Kasumi-1 (cell line): ENCODE measurements at regions not wholly inside any gene's neighbourhood (a gene's known extent, or its start where the extent isn't known, plus 50 kb on each side); places are given as distances from the start of the nearest gene placed in this dataset.

Experiments used
- DNase-seq, 2 experiments: peaks; one replicate each; lab custom pipeline; 2025; lab: John Stamatoyannopoulos, UW

GRCh38 chr3:161156936-161157335 is 51.8 kb upstream of the B3GALNT1 start:
- no peak for DNase-seq

GRCh38 chr3:161161603-161162002 is 56.5 kb upstream of the B3GALNT1 start:
- DNase-seq = no peak

- DNase-seq = peak; percentile 35 to 47
These were observed 57.8 kb upstream of the NMD3 start for GRCh38 chr3:161163297-161163696.

GRCh38 chr3:161166051-161166450 is 55.1 kb upstream of the NMD3 start:
- DNase-seq = no peak

- DNase-seq = peak; percentile 27 to 43
These were observed 50.0 kb upstream of the NMD3 start for GRCh38 chr3:161171113-161171512.
